HG03442 (cell line): ENCODE measurements at regions not wholly inside any gene's neighbourhood (a gene's known extent, or its start where the extent isn't known, plus 50 kb on each side); places are given as distances from the start of the nearest gene placed in this dataset.

Experiments used
- ATAC-seq: cut with Tn5 transposase; IDR thresholded peaks from one replicate; pipeline ENCODE4 v1.9.1; 2021; ENCODE audit warnings: mild to moderate bottlenecking, moderate library complexity; ENCODE audit not compliant: unreplicated experiment

- ATAC-seq, result no peak
Observed at GRCh38 chr10:128312250-128312649, 186.0 kb upstream of the MKI67 start.

- ATAC-seq, result no peak
Observed at GRCh38 chr10:128314686-128315085, 188.5 kb upstream of the MKI67 start.

GRCh38 chr10:128316121-128316726, 190.0 kb upstream of the MKI67 start:
- no peak for ATAC-seq

- no peak for ATAC-seq
Observed at GRCh38 chr10:128316925-128317324, 190.7 kb upstream of the MKI67 start.

GRCh38 chr10:128318366-128318765, 192.1 kb upstream of the MKI67 start:
- ATAC-seq, result no peak

GRCh38 chr10:128318913-128319312, 192.7 kb upstream of the MKI67 start:
- ATAC-seq, result no peak

- ATAC-seq, result no peak
Observed at GRCh38 chr10:128322106-128322505, 195.9 kb upstream of the MKI67 start.

GRCh38 chr10:128322950-128323349, 196.7 kb upstream of the MKI67 start:
- no peak for ATAC-seq

- ATAC-seq, result no peak
Observed at GRCh38 chr10:128324058-128324827, 198.0 kb upstream of the MKI67 start.

- no peak for ATAC-seq
Observed at GRCh38 chr10:128325788-128326187, 199.6 kb upstream of the MKI67 start.

GRCh38 chr10:128326251-128326650, 200.0 kb upstream of the MKI67 start:
- ATAC-seq, result no peak

GRCh38 chr10:128326851-128327250, 200.6 kb upstream of the MKI67 start:
- ATAC-seq, result no peak

- no peak for ATAC-seq
Observed at GRCh38 chr10:128336401-128336800, 210.2 kb upstream of the MKI67 start.

GRCh38 chr10:128337860-128338378, 211.7 kb upstream of the MKI67 start:
- no peak for ATAC-seq

- no peak for ATAC-seq
Observed at GRCh38 chr10:128338951-128339350, 212.7 kb upstream of the MKI67 start.

GRCh38 chr10:128339753-128340152, 213.5 kb upstream of the MKI67 start:
- ATAC-seq, result no peak

- no peak for ATAC-seq
Observed at GRCh38 chr10:128345353-128345752, 219.1 kb upstream of the MKI67 start.

- ATAC-seq, result no peak
Observed at GRCh38 chr10:128360783-128361182, 234.6 kb upstream of the MKI67 start.

GRCh38 chr10:128361487-128361886, 235.3 kb upstream of the MKI67 start:
- no peak for ATAC-seq

- ATAC-seq, result no peak
Observed at GRCh38 chr10:128362514-128362913, 236.3 kb upstream of the MKI67 start.

- no peak for ATAC-seq
Observed at GRCh38 chr10:128364631-128365030, 238.4 kb upstream of the MKI67 start.

GRCh38 chr10:128365156-128365725, 239.0 kb upstream of the MKI67 start:
- ATAC-seq, result no peak
